ENCODE measurements at regions not wholly inside any gene's neighbourhood (a gene's known extent, or its start where the extent isn't known, plus 50 kb on each side); places are given as distances from the start of the nearest gene placed in this dataset.

- TF ChIP-seq ZNF274 (IDR thresholded peaks at IDR 0.05; ENCODE audit: low read depth, low read length), result no peak
- no peak for TF ChIP-seq YY1 (IDR thresholded peaks at IDR 0.05; ENCODE audit: insufficient read depth, insufficient read length)
- TF ChIP-seq SUZ12 (IDR thresholded peaks at IDR 0.05; ENCODE audit: extremely low read depth, insufficient read depth, insufficient read length), result no peak
Observed at GRCh38 chr9:89554307-89555035, 50.3 kb upstream of the GADD45G start.

Measured in NT2/D1 (cell line).